HG02610 (cell line): ENCODE measurements at regions not wholly inside any gene's neighbourhood (a gene's known extent, or its start where the extent isn't known, plus 50 kb on each side); places are given as distances from the start of the nearest gene placed in this dataset.
"Not testable (repeated sequence)": the region's sequence is repeated elsewhere in the genome, so short reads cannot be mapped to it uniquely, and the experiment has no call there.

ENCODE experiments used
- ATAC-seq: cut with Tn5 transposase; IDR thresholded peaks from one replicate; pipeline ENCODE4 v1.9.1; 2021; ENCODE audit warnings: mild to moderate bottlenecking, moderate library complexity; ENCODE audit not compliant: unreplicated experiment

DNA sequence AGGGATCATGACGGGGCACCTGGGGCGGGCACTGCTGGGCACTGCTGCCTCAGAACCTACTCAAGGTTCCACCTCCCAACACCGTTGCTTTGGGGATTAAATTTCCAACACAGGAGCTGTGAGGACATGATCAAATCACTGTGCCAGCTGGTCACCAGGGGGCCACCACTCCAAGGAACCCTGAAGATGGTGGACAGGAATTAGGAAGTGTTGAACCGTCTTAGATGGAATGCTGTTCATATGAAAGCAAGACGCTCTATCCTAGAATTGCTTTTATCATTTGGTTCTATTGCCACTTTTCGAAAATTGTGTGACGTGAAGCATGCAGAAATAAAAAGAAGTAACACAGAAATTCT is 140.3 kb downstream of the DLL1 start:
- ATAC-seq: no peak

DNA sequence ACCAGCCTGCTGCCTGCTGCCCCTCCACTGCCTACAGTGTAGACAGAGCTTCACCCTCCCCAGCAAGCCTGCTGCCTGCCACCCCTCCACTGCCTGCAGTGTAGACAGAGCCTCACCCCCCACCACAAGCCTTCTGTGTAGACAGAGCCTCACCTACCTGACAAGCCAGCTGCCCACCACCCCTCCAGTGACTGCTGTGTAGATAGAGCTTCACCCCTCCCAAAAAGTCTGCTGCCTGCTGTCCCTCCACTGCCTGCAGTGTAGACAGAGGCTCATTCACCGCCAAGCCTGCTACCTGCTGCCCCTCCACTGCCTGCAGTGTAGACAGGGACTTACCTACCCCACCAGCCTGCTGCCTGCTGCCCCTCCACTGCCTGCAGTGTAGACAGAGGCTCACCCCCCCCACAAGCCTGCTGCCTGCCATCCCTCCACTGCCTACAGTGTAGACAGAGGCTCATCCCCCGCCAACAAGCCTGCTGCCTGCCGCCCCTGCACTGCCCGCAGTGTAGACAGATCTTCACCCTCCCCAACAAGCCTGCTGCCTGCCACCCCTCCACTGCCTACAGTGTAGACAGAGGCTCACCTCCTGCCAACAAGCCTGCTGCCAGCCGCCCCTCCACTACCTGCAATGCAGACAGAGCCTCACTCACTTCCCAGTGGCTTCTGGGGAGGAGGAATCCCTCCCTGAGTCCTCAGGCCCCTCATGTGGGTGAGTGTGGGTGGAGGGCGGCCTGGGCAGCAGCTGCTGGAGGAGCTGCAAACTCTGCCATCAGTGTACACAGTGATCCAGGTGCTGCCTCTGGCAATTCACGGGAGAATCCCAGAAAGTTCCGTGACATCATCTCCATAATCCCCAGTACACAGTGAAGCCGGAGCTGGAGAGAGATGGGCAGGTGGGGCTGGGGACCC is 140.9 kb downstream of the DLL1 start:
- ATAC-seq: no peak

DNA sequence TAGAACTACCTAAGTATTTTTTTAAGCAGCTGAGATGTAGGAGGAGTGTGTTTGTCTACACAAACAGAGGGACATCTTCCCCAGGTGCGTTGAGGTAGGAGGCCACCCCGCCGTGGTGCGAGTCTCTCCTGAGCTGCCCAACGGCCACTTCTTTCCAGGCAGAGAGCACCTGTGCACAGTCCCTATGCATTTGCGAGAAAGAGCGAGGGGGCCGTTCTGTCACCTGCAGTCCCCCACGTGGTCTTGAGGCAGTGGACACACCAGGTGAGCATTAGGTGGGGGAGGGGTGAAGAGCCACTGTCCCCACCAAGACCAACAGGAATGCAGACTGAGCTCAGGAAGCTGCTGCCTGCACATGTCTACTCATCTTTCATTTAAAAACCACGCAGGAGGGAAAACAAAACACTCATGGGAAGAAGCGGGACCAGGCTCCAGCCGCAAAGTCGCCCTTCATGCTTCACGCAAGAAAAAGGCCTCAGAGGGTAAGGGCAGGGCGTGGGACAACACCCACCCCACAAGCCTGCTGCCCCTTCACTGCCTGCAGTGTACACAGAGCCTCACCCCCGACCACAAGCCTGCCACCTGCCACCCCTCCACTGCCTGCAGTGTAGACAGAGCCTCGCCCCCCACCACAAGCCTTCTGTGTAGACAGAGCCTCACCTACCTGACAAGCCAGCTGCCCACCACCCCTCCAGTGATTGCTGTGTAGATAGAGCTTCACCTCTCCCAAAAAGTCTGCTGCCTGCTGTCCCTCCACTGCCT is 142.0 kb downstream of the DLL1 start:
- ATAC-seq: no peak

DNA sequence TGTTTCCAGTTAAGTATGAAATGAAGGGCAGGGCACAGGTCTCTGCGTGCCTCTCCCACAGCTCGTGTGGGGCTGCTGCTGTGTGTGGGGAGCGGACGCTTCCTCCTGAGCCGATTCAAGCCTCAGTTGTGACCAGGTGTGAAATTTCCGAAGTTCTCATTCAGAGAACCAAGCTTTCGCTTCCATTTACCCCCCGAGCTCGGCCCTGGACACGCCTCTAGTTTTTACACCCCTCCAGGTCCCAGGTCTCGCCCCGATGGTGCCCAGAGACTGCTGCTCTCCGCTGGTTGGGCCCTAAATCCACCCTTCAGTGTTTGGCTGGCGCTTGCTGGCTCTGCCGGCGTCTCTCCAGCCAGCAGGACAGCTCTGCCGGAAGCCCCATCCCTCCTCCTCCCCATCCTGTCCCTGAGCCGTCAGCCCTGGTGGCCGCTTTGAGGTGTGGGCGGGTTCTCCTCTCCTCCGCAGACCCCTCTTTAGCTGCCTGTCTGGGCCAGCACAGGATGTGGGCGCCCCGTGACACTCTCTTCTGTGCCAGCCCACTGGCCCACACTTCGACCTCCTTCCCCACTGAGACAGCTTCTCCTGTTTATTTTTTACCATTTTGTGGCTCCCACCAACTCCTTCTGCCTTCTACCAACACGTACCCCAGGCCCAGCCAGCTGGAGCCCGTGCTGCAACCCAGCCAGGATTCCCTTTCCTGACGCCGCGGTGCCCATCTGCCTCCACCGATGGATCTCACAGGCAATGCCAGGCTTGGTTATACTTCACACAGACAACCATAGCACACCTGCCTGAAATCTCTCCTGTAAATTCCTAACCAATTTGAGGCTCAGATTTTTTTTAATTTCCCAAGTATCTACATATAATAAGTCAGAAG is 142.8 kb downstream of the DLL1 start:
- no peak for ATAC-seq

DNA sequence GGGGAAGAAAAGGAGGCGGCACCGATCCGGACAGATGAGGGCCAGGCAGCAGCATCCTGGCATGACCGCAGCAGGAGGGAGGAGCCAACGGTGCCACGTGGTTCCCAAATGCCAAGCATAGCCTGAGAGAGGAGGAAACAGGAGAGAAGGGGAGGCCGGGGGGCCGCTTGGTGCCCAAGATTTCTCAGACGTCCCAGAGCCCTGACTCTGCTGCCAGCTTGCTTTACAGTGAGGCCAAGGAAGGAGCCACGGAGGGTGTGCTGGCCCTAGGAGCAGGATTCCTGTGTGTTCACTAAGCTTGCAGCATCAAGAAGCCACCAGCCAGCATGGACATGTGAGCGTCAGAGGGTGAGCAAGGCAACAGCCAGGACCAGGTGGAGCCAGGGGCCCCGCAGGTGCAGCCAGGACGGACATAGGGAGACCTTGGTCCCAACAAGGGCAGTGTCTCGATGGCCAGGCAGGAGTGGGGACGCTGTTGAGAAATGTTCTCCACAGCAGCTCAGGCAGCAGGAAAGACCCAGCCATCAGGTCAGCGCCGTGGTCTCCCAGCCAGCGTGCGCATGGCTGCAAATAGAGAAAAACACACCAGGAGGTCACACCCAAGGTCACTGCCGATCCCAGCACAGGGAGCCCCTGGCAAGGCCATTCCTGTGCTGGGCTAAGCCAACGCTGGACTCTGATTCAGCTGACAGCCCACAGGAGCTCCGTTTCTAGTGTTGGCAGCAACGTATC is 143.7 kb downstream of the DLL1 start:
- no peak for ATAC-seq

DNA sequence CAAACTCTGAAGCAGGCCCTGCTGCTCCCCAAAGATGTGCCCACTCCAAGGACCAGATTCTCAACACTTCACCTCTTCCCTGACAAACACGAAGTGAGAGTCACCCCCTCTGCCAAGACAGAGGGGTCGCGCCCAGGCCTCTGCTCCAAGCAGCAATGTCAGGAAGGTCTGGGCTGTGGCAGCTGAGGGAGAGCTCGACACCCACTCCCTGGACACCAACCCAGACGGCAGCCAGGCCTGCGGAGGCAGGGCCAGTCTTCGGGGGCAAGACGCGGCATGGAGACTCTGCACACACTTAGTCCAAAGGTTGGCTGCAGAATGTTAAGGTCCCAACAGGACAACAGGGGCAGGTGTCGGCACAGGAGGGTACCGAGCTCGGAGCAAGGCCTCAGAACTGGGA is 144.2 kb downstream of the DLL1 start:
- no peak for ATAC-seq

DNA sequence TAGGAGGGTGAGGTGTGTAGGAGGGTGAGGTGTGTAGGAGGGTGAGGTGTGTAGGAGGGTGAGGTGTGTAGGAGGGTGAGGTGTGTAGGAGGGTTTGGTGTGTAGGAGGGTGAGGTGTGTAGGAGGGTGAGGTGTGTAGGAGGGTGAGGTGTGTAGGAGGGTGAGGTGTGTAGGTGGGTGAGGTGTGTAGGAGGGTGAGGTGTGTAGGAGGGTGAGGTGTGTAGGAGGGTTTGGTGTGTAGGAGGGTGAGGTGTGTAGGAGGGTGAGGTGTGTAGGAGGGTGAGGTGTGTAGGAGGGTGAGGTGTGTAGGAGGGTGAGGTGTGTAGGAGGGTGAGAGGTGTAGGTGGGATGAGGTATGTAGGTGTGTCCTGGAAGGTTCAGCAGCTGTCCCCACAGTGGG is 144.7 kb downstream of the DLL1 start:
- not testable (repeated sequence) for ATAC-seq

DNA sequence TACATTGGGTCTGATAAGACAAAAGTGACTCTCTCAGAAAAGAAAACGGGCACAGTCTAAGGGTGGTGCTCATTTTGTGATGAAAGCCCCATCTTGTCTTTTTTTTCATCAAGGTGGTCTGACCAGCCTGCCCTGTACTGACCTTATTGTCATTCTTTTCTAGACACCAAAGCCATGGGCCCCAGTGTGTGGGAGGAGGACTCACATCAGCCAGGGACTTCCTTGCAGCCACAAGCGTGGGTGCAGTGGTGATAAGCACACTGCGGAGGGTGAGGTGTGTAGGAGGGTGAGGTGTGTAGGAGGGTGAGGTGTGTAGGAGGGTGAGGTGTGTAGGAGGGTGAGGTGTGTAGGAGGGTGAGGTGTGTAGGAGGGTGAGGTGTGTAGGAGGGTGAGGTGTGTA is 145.2 kb downstream of the DLL1 start:
- not testable (repeated sequence) for ATAC-seq

DNA sequence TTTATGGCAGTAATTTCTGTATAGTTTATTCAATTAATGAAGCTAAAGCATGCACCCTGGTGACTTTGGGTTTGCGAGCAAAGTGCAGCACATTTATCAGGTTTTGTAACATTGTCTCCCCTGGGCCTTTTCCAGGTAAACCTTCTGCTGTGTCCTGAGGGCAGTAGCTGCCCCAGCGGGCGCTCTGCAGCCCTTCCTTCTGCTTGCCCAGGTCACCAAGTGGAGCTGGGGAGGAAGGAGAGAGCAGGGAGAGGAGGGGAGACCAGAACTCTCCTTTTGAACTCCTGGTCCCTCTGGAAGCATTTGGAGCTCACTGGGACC is 145.6 kb downstream of the DLL1 start:
- ATAC-seq: no peak

DNA sequence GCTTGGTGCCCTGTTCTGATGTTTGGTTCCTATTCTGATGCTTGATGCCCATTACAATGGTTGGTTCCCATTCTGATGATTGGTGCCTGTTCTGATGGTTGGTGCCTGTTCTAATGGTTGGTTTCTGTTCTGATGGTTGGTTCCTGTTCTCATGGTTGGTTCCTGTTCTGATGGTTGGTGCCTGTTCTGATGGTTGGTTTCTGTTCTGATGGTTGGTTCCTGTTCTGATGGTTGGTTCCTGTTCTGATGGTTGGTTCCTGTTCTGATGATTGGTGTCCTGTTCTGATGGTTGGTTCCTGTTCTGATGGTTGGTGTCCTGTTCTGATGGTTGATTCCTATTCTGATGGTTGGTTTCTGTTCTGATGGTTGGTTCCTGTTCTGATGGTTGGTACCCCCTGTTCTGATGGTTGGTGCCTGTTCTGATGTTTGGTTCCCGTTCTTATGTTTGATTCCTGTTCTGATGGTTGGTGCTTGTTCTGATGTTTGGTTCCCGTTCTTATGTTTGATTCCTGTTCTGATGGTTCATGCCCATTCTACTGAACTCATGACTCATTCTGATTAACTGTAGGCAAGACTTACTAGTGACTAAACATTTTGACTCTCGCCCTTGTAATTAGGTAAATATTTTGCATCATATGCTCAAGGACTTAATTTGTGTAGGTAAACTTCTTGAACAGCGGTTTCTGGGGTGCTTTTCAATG is 146.2 kb downstream of the DLL1 start:
- no peak for ATAC-seq

DNA sequence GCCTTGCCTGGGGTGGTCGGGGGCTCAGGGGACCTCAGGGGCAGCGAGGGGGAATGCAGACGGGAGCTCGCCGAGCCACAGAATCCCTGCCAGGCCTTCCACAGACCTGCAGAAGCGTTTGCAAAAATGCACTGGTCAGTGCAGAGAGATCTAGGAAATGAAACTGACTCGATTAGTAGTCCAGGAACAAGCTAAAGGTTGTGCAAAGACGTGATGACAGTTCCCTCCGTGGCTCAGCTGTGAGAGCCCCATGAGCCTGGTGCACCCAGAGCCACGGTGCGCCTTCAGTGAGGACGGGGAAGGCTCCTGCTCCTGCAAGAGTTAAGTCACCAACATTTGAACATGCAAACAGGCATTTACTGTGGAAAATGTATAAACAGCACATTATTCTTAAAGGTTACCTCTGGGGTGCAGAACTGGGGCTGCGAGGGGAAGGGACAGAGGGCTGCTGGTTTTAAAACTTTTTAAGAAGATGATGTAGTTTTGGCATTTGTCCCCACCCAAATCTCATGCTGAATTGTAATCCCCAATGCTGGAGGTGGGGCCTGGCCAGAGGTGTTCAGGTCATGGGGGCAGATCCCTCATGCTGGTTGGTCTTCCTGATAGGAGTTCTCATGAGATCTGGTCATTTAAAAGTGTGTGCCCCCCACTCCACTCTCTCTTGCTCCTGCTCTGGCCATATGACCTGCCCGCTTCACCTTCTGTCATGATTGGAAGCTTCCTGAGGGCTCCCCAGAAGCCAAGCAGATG is 147.3 kb downstream of the DLL1 start:
- no peak for ATAC-seq

DNA sequence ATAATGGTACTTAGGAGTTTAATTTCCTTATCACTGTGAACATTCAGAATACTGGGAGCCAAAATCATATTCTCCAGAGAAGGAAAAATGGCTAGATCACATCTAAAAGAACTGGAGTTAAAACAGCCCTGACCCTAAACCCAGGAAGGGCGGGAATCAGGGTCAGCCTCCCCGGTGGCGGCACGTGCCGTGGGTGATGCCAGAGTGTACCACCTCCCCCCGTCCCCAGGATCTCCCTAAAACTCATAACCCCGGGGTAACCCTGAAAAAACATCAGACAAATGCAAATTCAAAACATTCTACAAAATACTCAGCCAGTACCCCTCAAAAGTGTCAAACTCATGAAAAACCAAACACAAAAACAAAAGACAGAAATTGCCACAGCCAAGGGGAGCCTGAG is 148.3 kb downstream of the DLL1 start:
- no peak for ATAC-seq

DNA sequence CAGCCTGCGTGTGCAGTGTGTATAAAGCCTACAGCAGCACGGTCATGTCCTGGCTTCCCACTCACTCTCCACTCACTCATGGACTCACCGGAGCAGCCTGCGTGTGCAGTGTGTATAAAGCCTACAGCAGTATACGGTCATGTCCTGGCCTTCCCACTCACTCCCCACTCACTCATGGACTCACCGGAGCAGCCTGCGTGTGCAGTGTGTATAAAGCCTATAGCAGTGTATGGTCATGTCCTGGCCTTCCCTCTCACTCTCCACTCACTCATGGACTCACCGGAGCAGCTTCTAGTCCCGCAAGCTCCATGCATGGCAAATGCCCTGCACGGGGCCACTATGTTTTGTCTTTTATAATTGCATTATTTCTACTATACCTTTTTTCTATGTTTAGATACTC is 149.8 kb downstream of the DLL1 start:
- ATAC-seq: not testable (repeated sequence)

DNA sequence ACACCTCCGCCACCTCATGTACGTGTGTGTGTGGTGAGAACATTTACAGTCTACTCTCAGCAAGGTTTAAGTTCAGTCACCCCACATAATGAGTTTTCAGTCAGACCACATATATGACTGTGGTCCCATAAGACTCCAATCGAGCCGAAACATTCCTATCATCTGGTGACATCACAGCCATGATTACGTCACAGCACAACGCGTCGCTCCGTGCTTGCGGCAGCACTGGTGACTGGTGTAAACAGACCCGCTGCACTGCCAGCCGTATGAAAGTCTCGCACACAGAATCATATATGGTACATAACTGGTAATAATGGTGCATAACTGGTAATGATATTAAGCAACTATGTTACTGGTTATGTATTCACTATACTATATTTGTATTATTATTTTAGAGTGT is 150.7 kb downstream of the DLL1 start:
- ATAC-seq: no peak

DNA sequence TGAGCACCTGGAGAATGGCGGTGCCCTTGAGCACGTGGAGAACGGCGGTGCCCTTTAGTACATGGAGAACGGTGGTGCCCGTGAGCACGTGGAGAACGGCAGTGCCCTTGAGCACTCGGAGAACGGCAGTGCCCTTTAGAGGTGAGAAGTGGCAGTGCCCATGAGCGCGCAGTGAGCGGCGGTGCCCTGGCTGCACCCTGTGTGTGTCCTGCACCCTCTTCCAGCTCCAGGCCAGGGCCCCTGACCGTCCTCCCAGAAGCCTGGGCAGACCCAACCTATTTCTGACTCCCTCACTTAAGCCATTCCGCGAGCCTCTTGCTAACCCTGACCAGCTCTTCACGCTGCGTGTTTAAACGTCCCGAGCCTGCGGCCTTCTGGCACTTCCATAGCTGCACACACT is 151.3 kb downstream of the DLL1 start:
- ATAC-seq: no peak

DNA sequence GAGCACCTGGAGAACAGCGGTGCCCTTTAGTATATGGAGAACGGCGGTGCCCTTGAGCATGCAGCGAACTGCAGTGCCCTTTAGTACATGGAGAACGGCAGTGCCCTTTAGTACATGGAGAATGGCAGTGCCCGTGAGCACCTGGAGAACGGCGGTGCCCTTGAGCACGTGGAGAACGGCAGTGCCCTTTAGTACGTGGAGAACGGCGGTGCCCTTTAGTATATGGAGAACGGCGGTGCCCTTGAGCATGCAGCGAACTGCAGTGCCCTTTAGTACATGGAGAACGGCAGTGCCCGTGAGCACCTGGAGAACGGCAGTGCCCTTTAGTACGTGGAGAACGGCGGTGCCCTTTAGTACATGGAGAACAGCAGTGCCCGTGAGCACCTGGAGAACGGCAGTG is 151.8 kb downstream of the DLL1 start:
- ATAC-seq: not testable (repeated sequence)

DNA sequence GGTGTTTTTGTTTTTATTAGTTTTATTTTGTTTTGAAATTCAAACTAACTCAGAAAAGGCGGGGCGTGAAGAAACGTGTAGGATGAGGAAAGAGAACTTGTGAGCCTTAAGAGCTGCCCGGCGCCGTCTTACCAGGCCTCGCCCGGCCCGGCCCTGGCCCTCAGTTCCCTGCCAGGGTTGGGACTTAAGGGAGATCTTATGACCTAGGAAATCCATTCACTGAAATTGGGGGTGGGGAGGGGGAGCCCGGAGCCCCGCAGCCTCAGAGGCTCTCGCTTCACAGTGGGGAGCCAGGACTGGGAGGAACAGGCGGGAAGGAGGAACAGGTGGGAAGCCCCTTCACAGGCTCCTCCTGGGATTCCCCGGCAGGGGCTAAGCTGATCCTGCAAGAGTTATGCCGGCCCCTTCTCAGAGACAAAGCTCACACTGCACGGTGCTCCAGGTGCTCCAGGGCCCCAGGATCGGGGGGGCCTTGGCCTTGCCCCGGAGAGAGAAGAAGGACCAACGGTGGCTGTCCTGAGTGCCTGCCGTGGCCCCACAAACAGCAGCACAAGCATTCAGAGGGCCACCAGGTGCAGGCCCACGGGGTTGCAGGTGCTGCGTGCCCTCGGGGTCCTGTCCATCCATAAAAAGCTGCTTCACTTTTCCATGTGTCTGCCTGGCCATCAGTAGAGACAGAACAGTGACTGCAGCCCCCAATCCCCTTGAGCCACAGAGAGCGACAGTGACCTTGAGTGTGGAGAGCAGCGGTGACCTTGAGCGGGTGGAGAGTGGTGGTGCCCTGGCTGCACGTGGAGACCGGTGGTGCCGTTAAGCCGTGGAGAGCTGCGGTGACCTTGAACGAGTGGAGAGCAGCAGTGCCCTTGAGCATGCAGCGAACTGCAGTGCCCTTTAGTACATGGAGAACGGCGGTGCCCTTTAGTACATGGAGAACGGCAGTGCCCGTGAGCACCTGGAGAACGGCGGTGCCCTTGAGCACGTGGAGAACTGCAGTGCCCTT is 152.7 kb downstream of the DLL1 start:
- no peak for ATAC-seq

DNA sequence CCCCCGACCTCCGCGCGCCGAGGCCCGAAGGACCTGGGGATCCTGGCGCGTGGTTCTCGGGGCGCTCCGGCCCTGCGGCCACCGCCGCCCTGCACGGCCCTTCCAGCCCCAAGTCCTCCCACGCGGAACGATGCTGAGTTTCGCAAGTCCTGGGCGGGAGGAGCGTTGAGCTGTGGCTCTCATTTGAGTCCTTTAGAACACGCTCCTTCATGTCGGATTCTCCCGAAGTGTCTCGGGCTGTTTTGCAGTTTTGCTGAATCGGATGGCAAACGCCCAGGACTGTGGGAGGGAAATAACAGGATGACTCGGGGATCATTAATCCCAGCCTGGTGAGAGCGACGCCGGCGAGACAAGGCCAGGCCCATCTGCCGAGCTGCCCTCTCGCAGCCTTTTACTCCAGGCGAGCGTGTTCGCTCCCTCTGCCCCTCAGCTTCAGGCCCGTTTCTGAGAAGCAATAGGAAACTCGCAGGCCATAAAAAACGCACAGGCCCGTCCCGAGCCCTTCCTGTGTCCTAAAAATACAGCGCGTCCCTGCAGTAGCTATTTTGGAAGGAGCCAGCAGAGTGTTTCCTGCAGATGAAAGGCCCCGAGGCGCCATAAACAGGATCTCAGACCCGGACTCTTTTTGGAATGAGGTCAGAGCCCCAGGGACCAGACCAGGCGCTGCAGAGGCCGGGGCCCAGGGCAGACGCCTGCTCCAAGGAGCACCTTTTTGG is 153.5 kb downstream of the DLL1 start:
- ATAC-seq: no peak
